Esophagus muscularis mucosa (tissue), 3 donors: ENCODE measurements at regions not wholly inside any gene's neighbourhood (a gene's known extent, or its start where the extent isn't known, plus 50 kb on each side); places are given as distances from the start of the nearest gene placed in this dataset.

ENCODE experiments used
- CTCF ChIP-seq, 3 experiments: fragments of 200-600 bp in 2 of 3; fragments of 450-650 bp in 1 of 3; sonication (generic) in 2 of 3; IDR thresholded peaks; one replicate each; pipeline ENCODE4 v1.5.1; 2017 to 2019; ENCODE audit warnings: antibody characterized with exemption in 3 of 3, mild to moderate bottlenecking in 2 of 3, moderate library complexity in 1 of 3
- POLR2A ChIP-seq: fragments of 450-650 bp; IDR thresholded peaks from one replicate; pipeline ENCODE4 v1.6.1; 2017; ENCODE audit warnings: antibody characterized with exemption, moderate library complexity, mild to moderate bottlenecking, low read depth

- no peak for TF ChIP-seq CTCF (IDR thresholded peaks at IDR 0.05)
- TF ChIP-seq POLR2A = no peak
These were observed 53.6 kb upstream of the SDK2 start for GRCh38 chr17:73697872-73698271.
